ENCODE measurements at regions not wholly inside any gene's neighbourhood (a gene's known extent, or its start where the extent isn't known, plus 50 kb on each side); places are given as distances from the start of the nearest gene placed in this dataset.

DNA sequence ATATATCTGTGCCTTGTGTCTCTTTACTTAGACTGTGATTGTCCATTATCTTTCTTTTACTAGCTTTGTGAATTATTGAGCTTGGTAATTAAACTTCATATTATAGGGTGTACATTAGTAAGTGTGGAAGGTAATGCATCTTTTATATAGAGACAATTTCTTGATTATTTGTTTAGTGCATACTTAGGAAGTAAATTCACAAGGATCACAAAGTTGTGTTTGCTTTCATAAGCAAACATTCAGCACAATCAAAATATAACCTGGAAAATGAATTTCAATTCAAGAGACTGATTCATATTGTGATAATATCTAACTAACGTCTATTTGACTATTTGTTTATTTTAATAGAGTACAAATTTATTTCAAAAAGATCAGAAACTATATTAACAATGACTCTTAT, 749.9 kb upstream of the NUDT12 start:
- no CpG with 5 or more reads among the region's 1 CpG for WGBS

DNA sequence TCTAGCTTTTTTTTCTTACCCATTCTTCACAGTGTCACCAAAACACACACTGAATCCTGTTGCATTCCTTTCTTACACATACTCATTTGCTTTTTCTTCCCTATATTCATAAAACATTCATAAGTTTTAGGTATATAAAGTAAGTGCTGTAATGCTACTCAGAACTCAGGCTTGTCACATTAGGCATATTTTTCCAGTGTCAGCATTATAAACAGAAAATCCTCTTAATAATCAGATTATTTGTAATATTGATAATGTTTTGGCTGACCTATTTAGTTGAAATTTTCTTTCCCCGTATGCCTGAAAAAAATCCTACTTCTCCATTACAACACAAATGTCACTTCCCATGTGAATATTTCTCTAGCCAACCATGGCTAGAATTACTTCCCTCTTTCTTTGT, 743.0 kb upstream of the NUDT12 start:
- Histone ChIP-seq H3K27ac (ENCODE audit: low read depth, low read length) (no peak overlapping the region), H3K9ac (ENCODE audit: low read depth, low read length) (no peak overlapping the region), H3K9me3 (ENCODE audit: insufficient read depth, low read depth, low read length) (no peaks in the 10 kb centered on the region), H3K27me3 (ENCODE audit: insufficient read depth, low read length) (no peaks in the 10 kb centered on the region), H3K36me3 (ENCODE audit: insufficient read depth, low read length) (no peaks in the 10 kb centered on the region), H3K4me3 (ENCODE audit: low read length) (no peak overlapping the region), H3K4me1 (ENCODE audit: insufficient read depth, low read length) (no peaks in the 10 kb centered on the region)
- WGBS, result 100% methylated on average over 1 of the region's 1 CpG

More for the DNA sequence above, 749.9 kb upstream of the NUDT12 start:
- H3K4me1 ChIP-seq (ENCODE audit: insufficient read depth, low read length), result no peaks in the 10 kb centered on the region
- H3K9me3 ChIP-seq (ENCODE audit: insufficient read depth, low read depth, low read length), result peaks cover 8% of the 10 kb centered on the region
- H3K9ac ChIP-seq (ENCODE audit: low read depth, low read length), result no peak overlapping the region
- H3K36me3 ChIP-seq (ENCODE audit: insufficient read depth, low read length), result no peaks in the 10 kb centered on the region
- no peak overlapping the region for H3K4me3 ChIP-seq (ENCODE audit: low read length)
- no peaks in the 10 kb centered on the region for H3K27me3 ChIP-seq (ENCODE audit: insufficient read depth, low read length)
- H3K27ac ChIP-seq (ENCODE audit: low read depth, low read length), result no peak overlapping the region

DNA sequence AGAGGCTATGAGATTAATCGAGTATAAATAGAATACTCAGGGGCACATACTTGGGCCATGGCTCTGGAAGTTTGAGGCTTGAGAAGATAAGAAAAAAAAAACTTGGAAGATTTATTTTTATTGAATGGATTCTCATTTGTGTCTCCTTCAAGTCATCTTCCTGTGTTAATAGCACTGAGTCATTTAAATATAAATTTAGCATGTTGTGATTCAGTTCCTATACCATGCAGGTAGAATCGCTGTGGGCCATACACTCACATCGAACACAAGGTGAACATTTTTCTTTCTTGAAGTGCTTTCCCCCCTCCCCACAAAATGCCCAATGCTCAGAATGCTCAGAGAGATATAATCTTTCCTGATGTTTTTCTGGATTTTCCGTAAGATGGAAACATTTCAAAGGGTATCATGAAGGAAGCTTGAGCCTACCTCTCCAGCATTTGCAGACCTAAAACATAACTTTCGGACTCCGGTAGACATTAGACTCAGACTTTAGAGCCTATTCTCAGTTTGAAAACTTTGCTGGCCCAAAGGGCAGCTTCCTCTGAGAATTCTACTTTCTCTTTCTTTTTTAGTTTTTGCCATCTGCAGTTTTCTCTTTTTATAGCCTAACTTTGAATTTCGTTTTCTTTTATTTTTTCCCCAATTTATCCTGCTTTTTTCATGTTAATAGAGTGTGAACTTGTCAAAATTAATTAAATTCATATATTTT, 737.6 kb upstream of the NUDT12 start:
- no peaks in the 10 kb centered on the region for H3K9me3 ChIP-seq (ENCODE audit: insufficient read depth, low read depth, low read length)
- H3K4me1 ChIP-seq (ENCODE audit: insufficient read depth, low read length), result no peaks in the 10 kb centered on the region
- no peak overlapping the region for H3K9ac ChIP-seq (ENCODE audit: low read depth, low read length)
- WGBS, result 94% methylated on average over 7 of the region's 7 CpGs
- H3K4me3 ChIP-seq (ENCODE audit: low read length), result no peak overlapping the region
- H3K36me3 ChIP-seq (ENCODE audit: insufficient read depth, low read length), result no peaks in the 10 kb centered on the region
- no peak overlapping the region for H3K27ac ChIP-seq (ENCODE audit: low read depth, low read length)
- H3K27me3 ChIP-seq (ENCODE audit: insufficient read depth, low read length), result no peaks in the 10 kb centered on the region

DNA sequence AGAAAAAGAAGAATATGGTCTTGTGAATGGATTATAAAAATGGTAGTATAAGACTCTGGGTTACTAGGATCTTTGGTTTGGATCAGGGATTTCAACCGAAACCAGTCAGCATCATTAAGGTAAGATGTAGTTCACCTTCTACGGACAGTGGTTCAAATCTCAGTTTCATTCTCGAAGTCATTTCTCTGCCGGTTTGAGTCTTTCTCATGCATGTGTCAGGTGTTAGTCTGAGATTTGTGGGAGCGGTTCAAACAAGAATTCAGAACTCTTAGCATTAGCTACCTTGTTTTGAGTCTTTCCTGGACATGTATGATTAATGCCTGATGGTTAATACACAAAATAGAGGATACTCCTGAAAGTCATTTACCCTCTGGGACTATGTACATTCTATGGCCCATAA, 735.9 kb upstream of the NUDT12 start:
- no peaks in the 10 kb centered on the region for H3K36me3 ChIP-seq (ENCODE audit: insufficient read depth, low read length)
- H3K27me3 ChIP-seq (ENCODE audit: insufficient read depth, low read length), result no peaks in the 10 kb centered on the region
- 93% methylated on average over 5 of the region's 5 CpGs for WGBS
- H3K4me3 ChIP-seq (ENCODE audit: low read length), result no peak overlapping the region
- no peaks in the 10 kb centered on the region for H3K4me1 ChIP-seq (ENCODE audit: insufficient read depth, low read length)
- H3K9ac ChIP-seq (ENCODE audit: low read depth, low read length), result no peak overlapping the region
- no peaks in the 10 kb centered on the region for H3K9me3 ChIP-seq (ENCODE audit: insufficient read depth, low read depth, low read length)
- no peak overlapping the region for H3K27ac ChIP-seq (ENCODE audit: low read depth, low read length)

DNA sequence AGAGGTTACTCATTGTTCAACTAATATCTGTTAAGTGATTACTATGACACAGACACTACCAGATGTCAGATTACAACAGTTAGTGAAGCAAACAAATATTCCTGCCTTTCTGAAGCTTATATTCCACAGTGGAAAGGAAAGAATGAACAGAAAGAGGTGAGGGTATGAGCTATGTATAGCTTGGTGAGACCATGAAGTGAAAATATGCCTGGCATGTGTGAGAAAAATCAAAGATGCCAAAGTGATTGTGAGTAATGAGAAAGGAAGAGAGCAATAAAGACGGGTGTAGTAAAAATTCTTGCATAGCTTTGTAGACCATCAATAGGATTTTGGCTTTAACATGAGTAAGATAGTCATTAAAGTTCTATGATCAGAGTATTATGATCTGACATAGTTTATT, 734.5 kb upstream of the NUDT12 start:
- H3K27me3 ChIP-seq (ENCODE audit: insufficient read depth, low read length), result no peaks in the 10 kb centered on the region
- H3K36me3 ChIP-seq (ENCODE audit: insufficient read depth, low read length), result no peaks in the 10 kb centered on the region
- 76% methylated on average over 1 of the region's 1 CpG for WGBS
- no peak overlapping the region for H3K4me3 ChIP-seq (ENCODE audit: low read length)
- H3K9me3 ChIP-seq (ENCODE audit: insufficient read depth, low read depth, low read length), result no peaks in the 10 kb centered on the region
- no peaks in the 10 kb centered on the region for H3K4me1 ChIP-seq (ENCODE audit: insufficient read depth, low read length)
- no peak overlapping the region for H3K27ac ChIP-seq (ENCODE audit: low read depth, low read length)
- no peak overlapping the region for H3K9ac ChIP-seq (ENCODE audit: low read depth, low read length)

DNA sequence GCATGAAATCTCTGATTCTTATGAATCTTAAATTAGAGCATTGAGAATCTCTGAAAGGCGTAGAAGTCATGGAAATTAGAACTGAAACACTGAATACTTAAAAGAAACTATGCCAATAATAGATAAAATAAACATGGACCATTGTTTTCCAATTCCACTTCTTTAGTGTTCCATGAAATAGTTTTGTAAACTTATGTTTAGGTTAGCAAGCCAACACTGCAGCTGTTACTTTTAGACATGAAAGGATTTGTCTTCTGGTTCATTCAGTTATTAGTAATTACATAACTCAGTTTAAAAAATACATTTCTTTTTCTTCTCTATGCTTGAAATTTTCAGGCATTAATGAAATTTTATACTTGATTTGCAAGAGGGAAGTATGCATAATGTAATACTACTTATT, 733.4 kb upstream of the NUDT12 start:
- Histone ChIP-seq H3K4me3 (ENCODE audit: low read length) (no peak overlapping the region), H3K9ac (ENCODE audit: low read depth, low read length) (no peak overlapping the region), H3K4me1 (ENCODE audit: insufficient read depth, low read length) (no peaks in the 10 kb centered on the region), H3K9me3 (ENCODE audit: insufficient read depth, low read depth, low read length) (no peaks in the 10 kb centered on the region), H3K27me3 (ENCODE audit: insufficient read depth, low read length) (no peaks in the 10 kb centered on the region), H3K27ac (ENCODE audit: low read depth, low read length) (no peak overlapping the region), H3K36me3 (ENCODE audit: insufficient read depth, low read length) (no peaks in the 10 kb centered on the region)
- WGBS, result 100% methylated on average over 1 of the region's 1 CpG

DNA sequence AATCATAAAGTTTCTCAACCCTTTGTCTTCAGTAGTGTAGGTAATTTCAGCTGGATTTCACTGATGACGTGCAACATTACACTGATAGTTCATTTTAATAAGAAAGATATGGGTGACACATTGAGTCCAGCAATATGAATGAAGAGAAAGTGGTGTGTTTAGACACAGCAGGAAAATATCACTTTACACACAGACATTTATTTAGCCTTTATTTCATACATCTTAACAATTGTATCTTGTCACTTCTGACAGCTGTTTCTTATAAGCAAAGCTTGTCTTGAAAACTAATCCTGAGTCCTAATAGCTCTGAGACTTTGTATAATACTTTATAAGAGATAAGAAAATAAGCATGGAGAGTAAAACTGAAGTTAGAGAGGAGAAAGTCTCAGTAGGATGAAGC, 720.5 kb upstream of the NUDT12 start:
- Histone ChIP-seq H3K9ac (ENCODE audit: low read depth, low read length) (no peak overlapping the region), H3K27me3 (ENCODE audit: insufficient read depth, low read length) (no peaks in the 10 kb centered on the region), H3K4me3 (ENCODE audit: low read length) (no peak overlapping the region), H3K36me3 (ENCODE audit: insufficient read depth, low read length) (no peaks in the 10 kb centered on the region), H3K27ac (ENCODE audit: low read depth, low read length) (no peak overlapping the region), H3K9me3 (ENCODE audit: insufficient read depth, low read depth, low read length) (no peaks in the 10 kb centered on the region), H3K4me1 (ENCODE audit: insufficient read depth, low read length) (no peaks in the 10 kb centered on the region)
- WGBS, result no CpG with 5 or more reads among the region's 1 CpG

DNA sequence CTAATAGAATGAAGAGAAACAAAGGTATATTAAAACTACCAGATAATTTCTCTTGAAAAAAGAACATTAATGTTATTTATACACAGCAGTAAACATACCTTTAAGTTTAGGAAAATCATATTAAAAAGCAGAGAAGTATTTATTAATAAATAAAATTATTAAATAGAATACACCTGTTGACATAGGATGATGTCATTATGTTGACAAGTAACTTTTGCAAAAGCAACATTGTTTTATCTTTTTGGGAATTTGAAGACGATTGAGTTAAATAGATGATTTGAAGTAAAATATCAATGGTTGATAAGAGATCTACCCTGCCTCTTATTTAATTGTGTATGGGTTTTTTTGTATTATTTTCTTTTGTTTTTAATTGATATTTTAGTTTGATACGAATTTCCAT, 711.1 kb upstream of the NUDT12 start:
- H3K27me3 ChIP-seq (ENCODE audit: insufficient read depth, low read length), result no peaks in the 10 kb centered on the region
- H3K27ac ChIP-seq (ENCODE audit: low read depth, low read length), result no peak overlapping the region
- no peaks in the 10 kb centered on the region for H3K36me3 ChIP-seq (ENCODE audit: insufficient read depth, low read length)
- no peaks in the 10 kb centered on the region for H3K9me3 ChIP-seq (ENCODE audit: insufficient read depth, low read depth, low read length)
- no peak overlapping the region for H3K4me3 ChIP-seq (ENCODE audit: low read length)
- no peaks in the 10 kb centered on the region for H3K4me1 ChIP-seq (ENCODE audit: insufficient read depth, low read length)
- 90% methylated on average over 1 of the region's 2 CpGs for WGBS
- H3K9ac ChIP-seq (ENCODE audit: low read depth, low read length), result no peak overlapping the region

DNA sequence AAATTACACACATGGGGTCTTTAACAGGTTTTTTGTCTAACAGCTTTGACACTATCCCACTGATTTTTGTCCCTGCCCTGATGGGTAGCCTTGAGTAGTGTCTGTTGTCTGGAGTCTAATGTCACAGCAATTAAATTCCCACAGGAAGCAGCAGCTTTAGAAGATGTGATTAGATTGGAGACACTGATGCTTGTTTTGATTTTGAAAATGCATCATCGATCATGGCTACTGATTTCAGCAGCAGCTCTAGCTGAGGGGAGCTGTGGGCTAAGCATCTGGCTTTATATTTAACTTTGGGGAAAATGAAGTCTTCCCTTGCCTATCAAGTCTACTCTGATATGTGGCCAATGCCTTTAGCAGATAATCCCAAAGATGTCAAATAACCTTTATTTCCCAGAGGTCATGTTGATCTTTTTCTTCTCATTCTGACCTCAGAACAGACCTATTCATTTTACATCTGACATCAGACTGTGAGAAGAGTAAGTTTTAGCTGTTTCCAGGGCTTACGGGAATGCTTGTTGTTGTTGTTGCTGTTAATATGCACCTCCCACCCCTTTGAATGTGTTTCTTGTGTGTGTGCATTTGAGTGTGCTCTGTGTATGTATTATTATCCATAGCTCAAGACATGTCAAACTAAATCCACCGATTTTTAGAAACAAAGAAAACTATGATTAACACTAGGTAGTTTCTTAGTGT, 704.9 kb upstream of the NUDT12 start:
- 94% methylated on average over 2 of the region's 3 CpGs for WGBS
- no peaks in the 10 kb centered on the region for H3K27me3 ChIP-seq (ENCODE audit: insufficient read depth, low read length)

DNA sequence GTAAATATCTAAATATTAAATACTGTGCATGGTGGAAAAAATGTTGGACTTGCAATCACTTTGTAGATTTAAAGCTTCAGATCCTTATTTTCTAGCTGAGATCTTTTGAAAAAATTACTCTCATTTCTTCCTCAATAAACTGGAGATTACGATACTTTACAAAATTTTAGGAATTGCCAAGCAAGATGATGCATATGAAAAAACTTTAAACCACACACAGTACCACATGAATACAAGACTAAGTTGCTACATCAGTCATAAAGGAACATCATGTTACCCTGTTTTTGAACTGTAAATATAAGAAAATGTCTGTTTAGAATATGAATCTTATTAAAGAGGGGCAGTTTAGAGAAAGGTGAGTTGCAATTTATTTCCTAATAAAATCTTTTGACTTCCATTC, 703.6 kb upstream of the NUDT12 start:
- Histone ChIP-seq H3K27ac (ENCODE audit: low read depth, low read length) (no peak overlapping the region), H3K36me3 (ENCODE audit: insufficient read depth, low read length) (no peaks in the 10 kb centered on the region)

More for the DNA sequence above, 704.9 kb upstream of the NUDT12 start:
- Histone ChIP-seq H3K9me3 (ENCODE audit: insufficient read depth, low read depth, low read length) (no peaks in the 10 kb centered on the region), H3K27ac (ENCODE audit: low read depth, low read length) (no peak overlapping the region), H3K4me1 (ENCODE audit: insufficient read depth, low read length) (peaks cover 28% of the 10 kb centered on the region), H3K4me3 (ENCODE audit: low read length) (no peak overlapping the region), H3K9ac (ENCODE audit: low read depth, low read length) (no peak overlapping the region), H3K36me3 (ENCODE audit: insufficient read depth, low read length) (no peaks in the 10 kb centered on the region)

DNA sequence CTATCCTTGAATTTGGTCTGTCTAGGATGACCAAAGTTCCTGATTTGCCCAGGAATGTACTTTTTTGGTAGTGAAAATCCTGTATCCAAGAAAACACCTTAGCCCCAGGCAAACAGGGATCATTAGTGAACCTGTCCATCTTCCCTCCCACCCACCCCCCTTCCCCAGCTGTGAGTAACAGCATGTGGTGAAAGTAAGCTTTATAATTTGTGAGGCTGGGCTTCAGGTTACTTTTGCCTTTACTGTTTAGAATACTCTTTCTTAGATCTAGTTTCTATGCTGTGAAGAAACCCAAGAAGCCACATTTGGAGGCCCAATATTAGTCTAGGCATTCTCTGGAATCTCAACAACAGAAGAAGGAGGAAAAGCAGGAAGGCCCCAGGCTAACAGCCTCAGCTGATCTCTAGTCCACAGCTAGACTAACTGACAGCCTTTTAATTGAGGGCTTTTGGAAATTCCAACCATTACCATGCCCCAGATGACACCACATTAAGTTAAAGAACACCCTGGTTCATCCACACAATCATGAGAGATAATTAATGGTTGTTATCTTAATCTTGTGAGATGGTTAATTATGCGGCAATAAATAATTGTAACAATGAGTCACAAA, 703.0 kb upstream of the NUDT12 start:
- no peak overlapping the region for H3K4me3 ChIP-seq (ENCODE audit: low read length)
- H3K27me3 ChIP-seq (ENCODE audit: insufficient read depth, low read length), result no peaks in the 10 kb centered on the region
- no CpG with 5 or more reads among the region's 1 CpG for WGBS
- H3K9me3 ChIP-seq (ENCODE audit: insufficient read depth, low read depth, low read length), result no peaks in the 10 kb centered on the region
- H3K4me1 ChIP-seq (ENCODE audit: insufficient read depth, low read length), result peaks cover 28% of the 10 kb centered on the region
- no peak overlapping the region for H3K9ac ChIP-seq (ENCODE audit: low read depth, low read length)
- H3K36me3 ChIP-seq (ENCODE audit: insufficient read depth, low read length), result no peaks in the 10 kb centered on the region
- H3K27ac ChIP-seq (ENCODE audit: low read depth, low read length), result peak overlapping the region; percentile 26; the same call in 1 of the 2 replicates

More for the DNA sequence above, 703.6 kb upstream of the NUDT12 start:
- H3K4me1 ChIP-seq (ENCODE audit: insufficient read depth, low read length), result peaks cover 28% of the 10 kb centered on the region
- no peaks in the 10 kb centered on the region for H3K27me3 ChIP-seq (ENCODE audit: insufficient read depth, low read length)
- no peak overlapping the region for H3K9ac ChIP-seq (ENCODE audit: low read depth, low read length)
- 100% methylated on average over 1 of the region's 1 CpG for WGBS
- H3K4me3 ChIP-seq (ENCODE audit: low read length), result no peak overlapping the region
- H3K9me3 ChIP-seq (ENCODE audit: insufficient read depth, low read depth, low read length), result no peaks in the 10 kb centered on the region

Data from HUES64 (cell line).